Kidney capillary endothelial cell (primary cell): ENCODE measurements at regions not wholly inside any gene's neighbourhood (a gene's known extent, or its start where the extent isn't known, plus 50 kb on each side); places are given as distances from the start of the nearest gene placed in this dataset.

ENCODE experiments used
- DNase-seq: peaks from one replicate; pipeline ENCODE4 v3.0.0-alpha.2; 2018; ENCODE audit warnings: low spot score

GRCh38 chr2:7721413-7721995, 804.3 kb downstream of the RNF144A start:
- no peak for DNase-seq

GRCh38 chr2:7722212-7722910, 805.1 kb downstream of the RNF144A start:
- no peak for DNase-seq

GRCh38 chr2:7724336-7724735, 807.1 kb downstream of the RNF144A start:
- no peak for DNase-seq

- no peak for DNase-seq
Measured at GRCh38 chr2:7725171-7725849, 808.1 kb downstream of the RNF144A start.

- DNase-seq: no peak
Measured at GRCh38 chr2:7725850-7726242, 808.6 kb downstream of the RNF144A start.

GRCh38 chr2:7726989-7727388, 809.8 kb downstream of the RNF144A start:
- DNase-seq: no peak

- no peak for DNase-seq
Measured at GRCh38 chr2:7728388-7728787, 811.2 kb downstream of the RNF144A start.

GRCh38 chr2:7730449-7730848, 813.2 kb downstream of the RNF144A start:
- DNase-seq: no peak

- DNase-seq: no peak
Measured at GRCh38 chr2:7730990-7731389, 813.8 kb downstream of the RNF144A start.

GRCh38 chr2:7732497-7732896, 815.3 kb downstream of the RNF144A start:
- DNase-seq: no peak

GRCh38 chr2:7736646-7737305, 819.6 kb downstream of the RNF144A start:
- DNase-seq: no peak

- no peak for DNase-seq
Measured at GRCh38 chr2:7738596-7738995, 821.4 kb downstream of the RNF144A start.

- DNase-seq: no peak
Measured at GRCh38 chr2:7740114-7740513, 822.9 kb downstream of the RNF144A start.

GRCh38 chr2:7742301-7742700, 825.1 kb downstream of the RNF144A start:
- no peak for DNase-seq

GRCh38 chr2:7744827-7745226, 827.6 kb downstream of the RNF144A start:
- no peak for DNase-seq

GRCh38 chr2:7745369-7745768, 828.2 kb downstream of the RNF144A start:
- no peak for DNase-seq

- peak; percentile 75 for DNase-seq
Measured at GRCh38 chr2:7748717-7749415, 831.7 kb downstream of the RNF144A start.

GRCh38 chr2:7749895-7750559, 832.8 kb downstream of the RNF144A start:
- no peak for DNase-seq

- DNase-seq: no peak
Measured at GRCh38 chr2:7752291-7752690, 835.1 kb downstream of the RNF144A start.

GRCh38 chr2:7753777-7754176, 836.6 kb downstream of the RNF144A start:
- no peak for DNase-seq

GRCh38 chr2:7755879-7756278, 838.7 kb downstream of the RNF144A start:
- no peak for DNase-seq
